ENCODE measurements at regions not wholly inside any gene's neighbourhood (a gene's known extent, or its start where the extent isn't known, plus 50 kb on each side); places are given as distances from the start of the nearest gene placed in this dataset.

DNA sequence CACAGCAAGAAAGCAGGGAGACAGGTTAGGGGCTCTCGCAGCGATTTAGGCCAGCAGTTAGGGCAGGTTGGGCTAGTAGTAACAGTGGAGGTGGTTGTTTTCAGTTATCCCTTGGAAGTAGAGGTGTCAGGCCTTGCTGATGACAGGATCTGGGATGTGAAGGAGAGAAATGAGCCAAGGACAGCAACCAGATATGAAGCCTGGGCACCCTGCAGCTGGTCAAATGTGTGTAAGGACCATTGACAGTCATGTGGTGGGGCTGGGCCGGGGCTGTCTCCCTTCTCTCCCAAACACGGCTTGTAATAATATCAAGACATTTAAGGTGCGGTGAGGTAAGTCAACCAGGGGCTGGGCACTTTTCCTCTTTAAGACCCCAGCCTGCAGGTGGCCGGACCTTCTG, 112.5 kb upstream of the IGFBP3 start:
- H4K20me1 ChIP-seq (ENCODE audit: insufficient read depth): no peaks in the 10 kb centered on the region
- H3K4me1 ChIP-seq (ENCODE audit: low read depth, poor library complexity, severe bottlenecking): peaks cover 12% of the 10 kb centered on the region
- no peaks in the 10 kb centered on the region for H3K27me3 ChIP-seq (ENCODE audit: insufficient read depth, low read depth)
- H3K79me2 ChIP-seq (ENCODE audit: insufficient read depth, low read depth): no peaks in the 10 kb centered on the region
- no peak overlapping the region for H3K4me2 ChIP-seq
- no peak overlapping the region for H3K9ac ChIP-seq
- H3K27ac ChIP-seq: no peak overlapping the region
- TF ChIP-seq, protein P1, sequence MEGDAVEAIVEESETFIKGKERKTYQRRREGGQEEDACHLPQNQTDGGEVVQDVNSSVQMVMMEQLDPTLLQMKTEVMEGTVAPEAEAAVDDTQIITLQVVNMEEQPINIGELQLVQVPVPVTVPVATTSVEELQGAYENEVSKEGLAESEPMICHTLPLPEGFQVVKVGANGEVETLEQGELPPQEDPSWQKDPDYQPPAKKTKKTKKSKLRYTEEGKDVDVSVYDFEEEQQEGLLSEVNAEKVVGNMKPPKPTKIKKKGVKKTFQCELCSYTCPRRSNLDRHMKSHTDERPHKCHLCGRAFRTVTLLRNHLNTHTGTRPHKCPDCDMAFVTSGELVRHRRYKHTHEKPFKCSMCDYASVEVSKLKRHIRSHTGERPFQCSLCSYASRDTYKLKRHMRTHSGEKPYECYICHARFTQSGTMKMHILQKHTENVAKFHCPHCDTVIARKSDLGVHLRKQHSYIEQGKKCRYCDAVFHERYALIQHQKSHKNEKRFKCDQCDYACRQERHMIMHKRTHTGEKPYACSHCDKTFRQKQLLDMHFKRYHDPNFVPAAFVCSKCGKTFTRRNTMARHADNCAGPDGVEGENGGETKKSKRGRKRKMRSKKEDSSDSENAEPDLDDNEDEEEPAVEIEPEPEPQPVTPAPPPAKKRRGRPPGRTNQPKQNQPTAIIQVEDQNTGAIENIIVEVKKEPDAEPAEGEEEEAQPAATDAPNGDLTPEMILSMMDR (conservative IDR thresholded peaks at IDR 0.05; ENCODE audit: low read depth, low read length): no peak
- no peak overlapping the region for H3K4me3 ChIP-seq (IDR thresholded peaks at IDR 0.05; ENCODE audit: insufficient read depth, low read depth, low read length)
- H2AFZ ChIP-seq (ENCODE audit: low read depth): no peak overlapping the region
- H3K36me3 ChIP-seq (ENCODE audit: insufficient read depth): no peaks in the 10 kb centered on the region

DNA sequence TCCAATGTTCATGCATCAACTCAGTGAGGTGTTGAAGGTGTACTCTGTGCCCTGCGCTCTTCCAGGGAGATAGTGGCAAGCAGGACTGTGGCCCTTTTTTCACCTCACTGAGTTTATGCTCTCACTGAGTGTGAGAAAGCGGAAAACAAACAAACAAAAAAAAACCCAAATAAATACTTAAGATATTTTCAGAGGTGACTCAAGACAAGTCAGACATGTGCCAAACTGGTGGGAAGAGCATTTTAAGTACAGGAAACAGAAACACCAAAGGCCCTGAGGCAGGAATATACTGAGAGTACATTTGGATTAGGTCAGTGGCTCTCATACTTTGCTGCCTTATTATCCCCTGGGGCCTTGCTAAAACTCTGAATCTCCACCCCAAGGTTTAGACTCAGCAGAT, 111.9 kb upstream of the IGFBP3 start:
- Histone ChIP-seq H3K27me3 (ENCODE audit: insufficient read depth, low read depth) (no peaks in the 10 kb centered on the region), H3K4me2 (no peak overlapping the region), H3K27ac (no peak overlapping the region)

GRCh38 chr7:46032353-46032752, 111.3 kb upstream of the IGFBP3 start:
- H3K9ac ChIP-seq: no peak overlapping the region
- peaks cover 22% of the 10 kb centered on the region for H3K4me1 ChIP-seq (ENCODE audit: low read depth, poor library complexity, severe bottlenecking)
- no peaks in the 10 kb centered on the region for H3K79me2 ChIP-seq (ENCODE audit: insufficient read depth, low read depth)
- no peak overlapping the region for H3K4me3 ChIP-seq (IDR thresholded peaks at IDR 0.05; ENCODE audit: insufficient read depth, low read depth, low read length)
- H3K36me3 ChIP-seq (ENCODE audit: insufficient read depth): no peaks in the 10 kb centered on the region
- no peak overlapping the region for H3K4me2 ChIP-seq
- H3K27me3 ChIP-seq (ENCODE audit: insufficient read depth, low read depth): no peaks in the 10 kb centered on the region
- H2AFZ ChIP-seq (ENCODE audit: low read depth): no peak overlapping the region
- TF ChIP-seq, protein P1 (conservative IDR thresholded peaks at IDR 0.05; ENCODE audit: low read depth, low read length): no peak
- no peak overlapping the region for H3K27ac ChIP-seq
- H4K20me1 ChIP-seq (ENCODE audit: insufficient read depth): no peaks in the 10 kb centered on the region

More for the DNA sequence above, 111.9 kb upstream of the IGFBP3 start:
- Histone ChIP-seq H3K9ac (no peak overlapping the region), H4K20me1 (ENCODE audit: insufficient read depth) (no peaks in the 10 kb centered on the region), H2AFZ (ENCODE audit: low read depth) (no peak overlapping the region), H3K4me1 (ENCODE audit: low read depth, poor library complexity, severe bottlenecking) (peaks cover 17% of the 10 kb centered on the region), H3K4me3 (IDR thresholded peaks at IDR 0.05; ENCODE audit: insufficient read depth, low read depth, low read length) (no peak overlapping the region), H3K36me3 (ENCODE audit: insufficient read depth) (no peaks in the 10 kb centered on the region), H3K79me2 (ENCODE audit: insufficient read depth, low read depth) (no peaks in the 10 kb centered on the region)
- TF ChIP-seq, protein P1 (conservative IDR thresholded peaks at IDR 0.05; ENCODE audit: low read depth, low read length): no peak

DNA sequence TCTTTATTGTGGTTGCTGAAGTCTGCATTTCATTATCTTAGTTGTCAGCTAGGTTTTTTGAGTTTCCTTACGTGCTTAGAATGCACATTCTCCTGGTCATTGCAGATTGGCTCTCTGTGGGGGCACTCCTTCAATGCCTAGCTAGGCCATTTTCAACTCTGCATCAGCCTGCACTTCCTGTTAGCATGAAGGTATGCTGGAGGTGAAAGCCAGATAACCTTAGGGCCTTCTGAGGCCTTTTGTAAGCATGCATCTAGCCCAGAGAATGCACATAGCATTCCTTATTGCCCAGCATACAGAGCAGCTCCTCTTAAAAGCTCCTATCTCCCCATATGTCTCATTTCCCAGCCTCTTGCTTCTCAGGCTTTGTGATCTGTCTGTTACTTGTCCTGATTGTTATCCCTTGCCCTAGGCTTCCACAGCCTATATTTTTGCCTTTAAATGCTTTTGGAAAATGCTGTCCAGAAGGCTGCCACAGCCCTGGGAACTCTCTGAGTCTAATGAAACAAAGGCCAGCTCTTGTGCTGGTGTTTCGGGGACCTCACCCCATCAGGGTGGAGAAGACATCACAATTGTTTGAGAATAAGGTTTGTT, 108.1 kb upstream of the IGFBP3 start:
- Histone ChIP-seq H3K4me2 (no peak overlapping the region; the same call in 1 of the 2 replicates), H3K36me3 (ENCODE audit: insufficient read depth) (no peaks in the 10 kb centered on the region), H2AFZ (ENCODE audit: low read depth) (peak overlapping the region; percentile 38), H3K4me3 (IDR thresholded peaks at IDR 0.05; ENCODE audit: insufficient read depth, low read depth, low read length) (no peak overlapping the region), H3K9ac (no peak overlapping the region), H3K79me2 (ENCODE audit: insufficient read depth, low read depth) (no peaks in the 10 kb centered on the region), H3K4me1 (ENCODE audit: low read depth, poor library complexity, severe bottlenecking) (peaks cover 41% of the 10 kb centered on the region), H3K27ac (peak overlapping the region; percentile 60), H4K20me1 (ENCODE audit: insufficient read depth) (no peaks in the 10 kb centered on the region), H3K27me3 (ENCODE audit: insufficient read depth, low read depth) (no peaks in the 10 kb centered on the region)
- TF ChIP-seq, protein P1 (conservative IDR thresholded peaks at IDR 0.05; ENCODE audit: low read depth, low read length): no peak
